GM23248 (cell line): ENCODE measurements at regions not wholly inside any gene's neighbourhood (a gene's known extent, or its start where the extent isn't known, plus 50 kb on each side); places are given as distances from the start of the nearest gene placed in this dataset.
A peak's percentile ranks its signal among the peaks of the same experiment; 100 is the strongest.

Experiments
- DNase-seq: peaks from one replicate; pipeline ENCODE4 v3.0.0-alpha.2; 2015
- H2AFZ ChIP-seq: fragments of 200-600 bp; sonication (generic); 2 replicates; pipeline ENCODE4 v1.6.1; 2016; ENCODE audit warnings: antibody characterized with exemption
- H3F3A ChIP-seq: fragments of 200-600 bp; sonication (generic); 2 replicates; pipeline ENCODE4 v1.6.1; 2016; ENCODE audit warnings: mild to moderate bottlenecking, antibody characterized with exemption, mixed run types; ENCODE audit not compliant: insufficient read depth
- H3K27ac ChIP-seq: fragments of 200-600 bp; sonication (generic); 2 replicates; pipeline ENCODE4 v1.5.1; 2016; ENCODE audit warnings: mild to moderate bottlenecking
- H3K27me3 ChIP-seq: fragments of 200-600 bp; sonication (generic); replicated peaks from 2 replicates; pipeline ENCODE4 v1.6.1; 2016; ENCODE audit warnings: mild to moderate bottlenecking; ENCODE audit not compliant: insufficient read depth
- H3K36me3 ChIP-seq: fragments of 200-600 bp; sonication (generic); 2 replicates; pipeline ENCODE4 v1.6.1; 2016; ENCODE audit warnings: low read depth, mild to moderate bottlenecking
- H3K4me1 ChIP-seq: fragments of 200-600 bp; sonication (generic); 2 replicates; pipeline ENCODE4 v1.6.1; 2016; ENCODE audit warnings: mild to moderate bottlenecking; ENCODE audit not compliant: insufficient read depth
- H3K4me2 ChIP-seq: fragments of 200-600 bp; sonication (generic); one replicate; pipeline ENCODE4 v1.6.1; 2016; ENCODE audit warnings: mild to moderate bottlenecking; ENCODE audit not compliant: unreplicated experiment
- H3K4me3 ChIP-seq: fragments of 200-600 bp; sonication (generic); 2 replicates; pipeline ENCODE4 v1.5.1; 2016; ENCODE audit warnings: mild to moderate bottlenecking
- H3K79me2 ChIP-seq: fragments of 200-600 bp; sonication (generic); 2 replicates; pipeline ENCODE4 v1.6.1; 2016; ENCODE audit warnings: mild to moderate bottlenecking; ENCODE audit not compliant: insufficient read depth
- H3K9ac ChIP-seq: fragments of 200-600 bp; sonication (generic); 2 replicates; pipeline ENCODE4 v1.6.1; 2016; ENCODE audit warnings: mild to moderate bottlenecking
- H3K9me2 ChIP-seq: fragments of 200-600 bp; sonication (generic); 2 replicates; pipeline ENCODE4 v1.6.1; 2016; ENCODE audit warnings: mixed run types, mild to moderate bottlenecking, moderate library complexity; ENCODE audit not compliant: insufficient read depth
- H3K9me3 ChIP-seq: fragments of 200-600 bp; sonication (generic); one replicate; pipeline ENCODE4 v1.6.1; 2017; ENCODE audit warnings: low read depth
- H4K20me1 ChIP-seq: fragments of 200-600 bp; sonication (generic); 2 replicates; pipeline ENCODE4 v1.6.0; 2016; ENCODE audit not compliant: insufficient read depth
- EZH2 ChIP-seq: fragments of 200-600 bp; sonication (generic); IDR thresholded peaks from 2 replicates; pipeline ENCODE4 v1.6.1; 2018; ENCODE audit warnings: antibody characterized with exemption, mild to moderate bottlenecking; ENCODE audit not compliant: insufficient read depth, poor library complexity, severe bottlenecking
- EZH2phosphoT487 ChIP-seq: fragments of 200-600 bp; sonication (generic); IDR thresholded peaks from 2 replicates; pipeline ENCODE4 v1.6.1; 2018; ENCODE audit warnings: antibody characterized with exemption, moderate library complexity, mild to moderate bottlenecking, low read depth; ENCODE audit not compliant: insufficient read depth
- WGBS, 2 experiments: methylation state at CpG; one replicate each; pipeline ENCODE4 v1.1.6; 2015 to 2017; ENCODE audit warnings: low lambda C conversion rate in 2 of 2, low coverage in 1 of 2; ENCODE audit errors: missing lambda C conversion rate in 2 of 2; 5-methylcytosine and 5-hydroxymethylcytosine counted together
- in situ Hi-C: fragments of 300-500 bp; cut with MboI; formaldehyde crosslinking; loops from 2 replicates; pipeline ENCODE4 v1.15.0; 2020

DNA sequence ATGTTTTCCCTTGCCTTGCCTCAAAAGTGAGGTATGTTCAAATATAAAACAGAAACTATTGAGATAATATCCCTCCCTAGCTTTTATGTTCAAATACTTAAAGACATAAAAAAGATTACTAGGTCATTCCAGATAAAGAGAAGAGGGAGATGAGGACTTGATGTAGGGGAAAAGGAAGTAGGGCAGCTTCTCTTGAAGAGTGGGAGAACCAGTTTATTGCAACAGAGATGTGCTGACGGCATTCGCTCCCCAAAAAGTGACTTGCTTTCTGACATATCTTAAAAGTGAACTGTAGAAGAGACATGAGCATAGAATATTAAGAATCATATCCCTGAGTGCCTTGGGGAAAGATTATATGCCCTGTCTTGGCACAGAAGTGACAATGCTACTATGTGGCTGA, 330.2 kb upstream of the NREP start:
- no peak for DNase-seq
- H3K4me3 ChIP-seq: no peak overlapping the region
- no peaks in the 10 kb centered on the region for H3K27me3 ChIP-seq
- H3K4me2 ChIP-seq: no peak overlapping the region
- no peaks in the 10 kb centered on the region for H3K9me2 ChIP-seq
- H3K9me3 ChIP-seq: no peaks in the 10 kb centered on the region
- WGBS, 2 experiments: 93 to 99% methylated on average over 2 of the region's 2 CpGs
- H4K20me1 ChIP-seq: no peaks in the 10 kb centered on the region
- peaks cover 9% of the 10 kb centered on the region; the same call in 1 of the 2 replicates for H3F3A ChIP-seq
- in situ Hi-C loops: no loop called here
- H3K79me2 ChIP-seq: no peaks in the 10 kb centered on the region
- H3K27ac ChIP-seq: no peak overlapping the region
- H2AFZ ChIP-seq: no peak overlapping the region
- TF ChIP-seq EZH2 (no peak), EZH2phosphoT487 (no peak)
- H3K36me3 ChIP-seq: no peaks in the 10 kb centered on the region
- no peak overlapping the region for H3K9ac ChIP-seq
- peaks cover 9% of the 10 kb centered on the region; the same call in 1 of the 2 replicates for H3K4me1 ChIP-seq

DNA sequence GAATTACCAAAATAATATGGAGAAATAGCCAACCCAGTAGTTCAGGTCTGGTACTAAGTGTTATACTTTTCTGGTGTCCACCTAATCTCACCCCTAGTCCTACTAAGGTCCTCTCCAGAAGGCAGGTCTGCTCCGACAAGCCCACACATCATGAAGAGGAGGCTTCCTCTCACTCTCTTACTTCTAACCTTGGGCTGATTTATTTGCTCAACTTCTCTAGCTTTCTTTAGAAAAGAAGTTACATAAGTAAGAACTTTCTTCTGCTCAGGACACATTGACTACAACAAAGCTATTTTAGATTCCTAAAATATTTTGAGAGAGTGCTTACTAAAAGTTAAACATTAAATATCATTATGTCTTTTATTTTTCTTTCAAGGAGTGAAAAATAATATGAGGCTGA, 329.7 kb upstream of the NREP start:
- no peaks in the 10 kb centered on the region for H3K9me3 ChIP-seq
- H3K9me2 ChIP-seq: no peaks in the 10 kb centered on the region
- no peaks in the 10 kb centered on the region for H3K36me3 ChIP-seq
- DNase-seq: no peak
- in situ Hi-C loops: no loop called here
- H3K9ac ChIP-seq: no peak overlapping the region
- 97 to 100% methylated on average over 1 of the region's 1 CpG for WGBS, 2 experiments
- no peaks in the 10 kb centered on the region for H3K27me3 ChIP-seq
- H3F3A ChIP-seq: peaks cover 9% of the 10 kb centered on the region; the same call in 1 of the 2 replicates
- H4K20me1 ChIP-seq: no peaks in the 10 kb centered on the region
- H2AFZ ChIP-seq: no peak overlapping the region
- no peak overlapping the region for H3K4me3 ChIP-seq
- H3K4me1 ChIP-seq: peaks cover 9% of the 10 kb centered on the region; the same call in 1 of the 2 replicates
- H3K4me2 ChIP-seq: no peak overlapping the region
- no peaks in the 10 kb centered on the region for H3K79me2 ChIP-seq
- TF ChIP-seq EZH2: no peak
- TF ChIP-seq EZH2phosphoT487: no peak
- no peak overlapping the region for H3K27ac ChIP-seq

DNA sequence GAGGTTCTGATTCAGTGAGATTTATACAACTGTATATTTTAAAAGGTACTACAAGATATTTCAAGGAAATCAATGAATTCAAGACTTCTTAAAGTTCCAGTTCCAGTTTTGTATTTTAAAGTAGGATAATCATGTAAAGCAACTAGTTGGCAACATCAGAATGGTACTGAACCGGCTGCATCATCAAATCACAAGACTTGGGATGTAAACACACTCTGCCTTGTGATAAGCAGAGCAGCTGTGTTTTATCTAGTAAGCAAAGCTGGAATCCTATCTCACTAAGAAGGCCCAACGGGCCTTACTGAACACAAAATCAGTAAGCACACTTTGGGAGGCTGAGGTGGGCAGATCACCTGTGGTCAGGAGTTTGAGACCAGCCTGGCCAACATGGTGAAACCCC, 327.2 kb upstream of the NREP start:
- no peaks in the 10 kb centered on the region for H3K9me3 ChIP-seq
- no peak for DNase-seq
- H3K9ac ChIP-seq: no peak overlapping the region
- peaks cover 9% of the 10 kb centered on the region; the same call in 1 of the 2 replicates for H3F3A ChIP-seq
- H3K79me2 ChIP-seq: no peaks in the 10 kb centered on the region
- TF ChIP-seq EZH2: no peak
- no peak for TF ChIP-seq EZH2phosphoT487
- H3K9me2 ChIP-seq: no peaks in the 10 kb centered on the region
- H3K4me2 ChIP-seq: no peak overlapping the region
- H3K4me3 ChIP-seq: no peak overlapping the region
- no peaks in the 10 kb centered on the region for H3K27me3 ChIP-seq
- in situ Hi-C loops: no loop called here
- no peaks in the 10 kb centered on the region for H3K36me3 ChIP-seq
- H3K4me1 ChIP-seq: peaks cover 9% of the 10 kb centered on the region; the same call in 1 of the 2 replicates
- WGBS, 2 experiments: 71 to 83% methylated on average over 2 of the region's 2 CpGs
- H4K20me1 ChIP-seq: no peaks in the 10 kb centered on the region
- no peak overlapping the region for H3K27ac ChIP-seq
- peak overlapping the region; percentile 49 for H2AFZ ChIP-seq

DNA sequence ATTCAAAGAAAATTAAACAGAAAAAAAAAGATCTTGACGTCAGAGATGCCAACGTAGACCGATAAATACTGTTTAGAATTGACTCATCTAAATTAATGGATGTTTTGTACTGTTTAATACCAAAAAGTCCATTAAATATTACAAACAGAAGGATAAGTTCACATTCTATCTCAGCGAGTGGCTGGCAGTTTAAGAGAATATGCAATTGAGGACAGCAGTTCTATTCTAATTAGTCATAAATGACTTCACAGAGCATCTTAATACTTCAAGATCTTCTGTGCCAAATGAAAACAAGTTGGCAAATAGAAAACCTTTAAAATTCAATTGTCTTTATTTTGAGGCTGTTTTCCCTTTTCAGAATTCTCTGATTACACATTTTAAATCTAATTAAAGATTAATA, 326.6 kb upstream of the NREP start:
- no peaks in the 10 kb centered on the region for H3K9me2 ChIP-seq
- in situ Hi-C loops: no loop called here
- H3K27ac ChIP-seq: no peak overlapping the region
- TF ChIP-seq EZH2: no peak
- TF ChIP-seq EZH2phosphoT487: no peak
- no peaks in the 10 kb centered on the region for H3K36me3 ChIP-seq
- no peaks in the 10 kb centered on the region for H3K9me3 ChIP-seq
- peaks cover 9% of the 10 kb centered on the region; the same call in 1 of the 2 replicates for H3F3A ChIP-seq
- peak; percentile 52 for DNase-seq
- H3K79me2 ChIP-seq: no peaks in the 10 kb centered on the region
- WGBS, 2 experiments: 33 to 40% methylated on average over 4 of the region's 4 CpGs
- no peak overlapping the region for H3K9ac ChIP-seq
- no peaks in the 10 kb centered on the region for H4K20me1 ChIP-seq
- H3K4me2 ChIP-seq: no peak overlapping the region
- peaks cover 9% of the 10 kb centered on the region; the same call in 1 of the 2 replicates for H3K4me1 ChIP-seq
- H3K27me3 ChIP-seq: no peaks in the 10 kb centered on the region
- H3K4me3 ChIP-seq: no peak overlapping the region
- H2AFZ ChIP-seq: peak overlapping the region; percentile 49

DNA sequence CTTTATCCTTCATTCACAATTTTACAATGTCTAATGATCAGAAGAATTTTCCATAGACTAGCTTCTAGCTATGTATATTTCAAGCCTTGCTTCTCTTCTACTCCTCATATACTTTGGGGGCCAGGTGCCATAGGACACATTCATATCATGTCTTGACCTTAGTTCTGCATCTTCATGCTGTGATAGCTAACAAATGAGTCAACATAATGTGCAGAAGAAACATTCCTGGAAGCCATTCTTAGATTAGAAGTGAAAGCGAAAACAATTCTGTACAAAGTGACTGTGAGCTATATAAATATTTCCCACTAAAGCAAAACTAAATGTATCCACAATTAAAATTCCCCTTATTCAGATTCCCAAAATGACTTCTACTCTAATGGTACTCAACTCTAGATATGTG, 320.2 kb upstream of the NREP start:
- H3K4me2 ChIP-seq: peak overlapping the region; percentile 5
- H3K9me3 ChIP-seq: no peaks in the 10 kb centered on the region
- H3K79me2 ChIP-seq: no peaks in the 10 kb centered on the region
- H3K9me2 ChIP-seq: no peaks in the 10 kb centered on the region; the same call in 1 of the 2 replicates
- 90 to 95% methylated on average over 1 of the region's 1 CpG for WGBS, 2 experiments
- no peaks in the 10 kb centered on the region for H3K27me3 ChIP-seq
- no peak overlapping the region for H3K9ac ChIP-seq
- TF ChIP-seq EZH2 (no peak), EZH2phosphoT487 (no peak)
- H3K27ac ChIP-seq: no peak overlapping the region
- H3K36me3 ChIP-seq: no peaks in the 10 kb centered on the region
- H3F3A ChIP-seq: no peaks in the 10 kb centered on the region
- in situ Hi-C loops: no loop called here
- H2AFZ ChIP-seq: no peak overlapping the region
- no peaks in the 10 kb centered on the region for H4K20me1 ChIP-seq
- no peaks in the 10 kb centered on the region for H3K4me1 ChIP-seq
- H3K4me3 ChIP-seq: no peak overlapping the region
- DNase-seq: peak; percentile 18
